ENCODE measurements at regions not wholly inside any gene's neighbourhood (a gene's known extent, or its start where the extent isn't known, plus 50 kb on each side); places are given as distances from the start of the nearest gene placed in this dataset.
"Not testable (repeated sequence)": the region's sequence is repeated elsewhere in the genome, so short reads cannot be mapped to it uniquely, and the experiment has no call there.

GRCh38 chr3:25844891-25845290 is 55.0 kb downstream of the OXSM start:
- DNase-seq, result no peak

DNA sequence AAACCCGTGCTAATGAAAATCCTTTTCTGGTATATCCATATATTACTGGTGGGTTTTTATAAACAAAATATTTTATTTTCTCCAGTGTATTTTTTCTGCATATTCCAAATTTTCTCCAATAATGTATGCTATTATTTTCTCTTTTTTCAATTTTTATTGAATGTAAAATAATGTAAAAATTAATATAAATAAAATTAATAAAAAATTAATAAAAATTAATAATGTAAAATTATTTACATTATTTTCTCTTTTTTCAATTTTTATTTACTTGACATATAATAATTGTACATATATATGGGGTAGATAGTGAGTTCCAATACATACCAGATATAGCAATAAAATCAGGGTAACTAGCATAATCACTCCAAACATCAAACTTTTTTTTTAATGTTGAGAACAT is 56.4 kb downstream of the OXSM start:
- no peak for DNase-seq

- no peak for DNase-seq
Observed at GRCh38 chr3:25849091-25849490, 59.2 kb downstream of the OXSM start.

- DNase-seq, result no peak
Observed at GRCh38 chr3:25849641-25850385, 59.9 kb downstream of the OXSM start.

- DNase-seq, result not testable (repeated sequence)
Observed at GRCh38 chr3:25851693-25852259, 61.9 kb downstream of the OXSM start.

- no peak for DNase-seq
Observed at GRCh38 chr3:25854214-25854613, 64.3 kb downstream of the OXSM start.

GRCh38 chr3:25854635-25855034 is 64.7 kb downstream of the OXSM start:
- DNase-seq, result no peak

GRCh38 chr3:25855266-25855784 is 65.4 kb downstream of the OXSM start:
- DNase-seq, result no peak

- no peak for DNase-seq
Observed at GRCh38 chr3:25856902-25857518, 67.1 kb downstream of the OXSM start.

DNA sequence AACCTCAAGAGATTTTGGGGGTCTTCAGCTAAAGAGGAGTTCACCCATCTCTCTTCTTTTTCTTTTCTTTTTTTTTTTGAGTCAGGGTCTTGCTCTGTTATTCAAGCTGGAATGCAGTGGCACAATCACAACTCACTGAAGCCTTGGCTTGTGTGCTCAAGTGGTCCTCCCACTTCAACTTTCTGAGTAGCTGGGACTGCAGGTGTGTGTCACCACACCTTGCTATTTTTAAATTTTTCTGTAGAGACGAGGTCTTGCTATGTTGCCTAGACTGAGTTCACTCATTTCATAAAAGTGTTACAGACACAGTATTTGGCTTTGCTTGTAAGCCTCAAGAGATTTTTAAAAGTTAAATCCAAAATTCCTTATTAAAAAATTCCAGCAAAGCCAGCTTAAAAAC is 71.7 kb downstream of the OXSM start:
- DNase-seq, result no peak

- no peak for DNase-seq
Observed at GRCh38 chr3:25863011-25863415, 73.1 kb downstream of the OXSM start.

DNA sequence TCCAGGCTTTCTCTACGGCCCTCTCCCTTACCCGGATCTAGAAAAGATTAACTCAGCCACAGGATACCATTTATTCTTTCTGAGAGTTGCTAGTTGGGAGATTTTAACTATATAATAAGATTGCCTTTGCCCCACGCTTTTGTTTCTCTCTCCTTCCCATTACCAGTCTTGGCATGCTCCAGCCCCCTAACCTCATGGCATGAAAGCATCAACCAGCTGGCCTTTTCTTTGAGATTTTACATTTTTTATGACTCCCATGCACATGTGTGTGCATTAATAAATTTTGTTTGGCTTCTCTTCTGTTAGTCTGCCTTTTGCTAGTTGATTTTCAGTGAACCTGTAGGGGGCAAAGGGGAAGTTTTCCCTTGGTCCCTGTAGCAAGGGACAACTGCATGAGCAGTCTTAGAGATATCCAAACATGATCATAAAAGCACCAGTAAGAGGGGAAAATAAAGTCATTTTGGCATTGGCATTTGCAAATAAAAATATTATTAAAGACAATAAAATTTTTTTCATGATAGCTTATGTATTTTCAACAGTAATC is 73.6 kb downstream of the OXSM start:
- DNase-seq, result no peak

- DNase-seq, result no peak
Observed at GRCh38 chr3:25870452-25870851, 80.6 kb downstream of the OXSM start.

- DNase-seq, result no peak
Observed at GRCh38 chr3:25872200-25872877, 82.4 kb downstream of the OXSM start.

DNA sequence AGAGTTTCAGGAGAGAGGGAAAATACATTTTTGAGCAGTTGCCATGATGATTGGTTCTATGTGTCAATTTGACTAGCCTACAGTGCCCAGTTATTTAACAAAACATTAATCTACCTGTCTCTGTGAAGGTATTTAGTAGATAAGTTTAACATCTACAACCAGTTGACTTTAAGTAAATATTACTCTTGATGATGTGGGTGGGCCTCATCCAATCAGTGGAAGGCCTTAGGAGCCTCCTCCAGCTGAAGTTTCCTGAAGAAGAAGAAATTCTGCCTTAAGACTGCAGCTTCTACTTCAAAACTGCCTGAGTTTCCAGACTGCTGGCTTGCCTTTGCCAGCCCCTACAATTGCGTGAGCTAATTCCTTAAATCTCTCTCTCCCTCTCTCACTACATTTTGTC is 93.6 kb downstream of the OXSM start:
- DNase-seq, result no peak

DNA sequence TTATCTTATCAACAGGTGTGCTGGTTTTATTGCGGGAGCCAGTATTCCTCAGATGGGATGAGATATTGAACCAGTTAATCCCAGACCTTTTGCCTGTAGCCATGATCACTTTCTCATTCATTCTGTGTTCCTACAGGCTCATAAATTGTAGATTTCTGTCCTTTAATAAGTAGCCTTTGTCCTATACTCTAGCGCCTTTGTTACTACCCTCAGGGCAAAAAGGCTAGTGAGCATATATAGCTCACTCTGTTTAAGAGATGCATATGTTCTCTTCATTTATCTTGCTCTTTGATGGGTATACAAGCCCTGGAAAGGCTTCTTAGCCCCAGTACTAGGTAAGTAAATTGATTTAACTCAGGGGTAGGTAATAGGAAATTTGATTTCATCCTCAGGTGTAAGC is 95.1 kb downstream of the OXSM start:
- DNase-seq, result no peak

- no peak for DNase-seq
Observed at GRCh38 chr3:25885544-25885943, 95.7 kb downstream of the OXSM start.

DNA sequence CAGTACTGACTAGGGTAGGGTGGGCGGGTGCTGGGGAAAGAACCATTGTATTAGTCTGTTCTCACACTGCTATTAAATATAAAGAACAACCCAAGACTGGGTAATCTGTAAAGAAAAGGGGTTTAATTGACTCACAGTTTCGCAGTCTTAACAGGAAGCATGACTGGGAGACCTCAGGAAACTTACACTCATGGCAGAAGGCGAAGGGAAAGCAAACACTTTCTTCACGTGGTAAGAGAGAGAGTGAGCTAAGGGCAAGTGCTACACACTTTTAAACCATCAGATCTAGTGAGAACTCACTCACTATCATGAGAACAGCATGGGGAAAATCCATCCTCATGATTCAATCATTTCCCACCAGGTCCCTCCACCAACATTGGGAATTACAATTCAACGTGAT is 98.0 kb downstream of the OXSM start:
- no peak for DNase-seq

DNA sequence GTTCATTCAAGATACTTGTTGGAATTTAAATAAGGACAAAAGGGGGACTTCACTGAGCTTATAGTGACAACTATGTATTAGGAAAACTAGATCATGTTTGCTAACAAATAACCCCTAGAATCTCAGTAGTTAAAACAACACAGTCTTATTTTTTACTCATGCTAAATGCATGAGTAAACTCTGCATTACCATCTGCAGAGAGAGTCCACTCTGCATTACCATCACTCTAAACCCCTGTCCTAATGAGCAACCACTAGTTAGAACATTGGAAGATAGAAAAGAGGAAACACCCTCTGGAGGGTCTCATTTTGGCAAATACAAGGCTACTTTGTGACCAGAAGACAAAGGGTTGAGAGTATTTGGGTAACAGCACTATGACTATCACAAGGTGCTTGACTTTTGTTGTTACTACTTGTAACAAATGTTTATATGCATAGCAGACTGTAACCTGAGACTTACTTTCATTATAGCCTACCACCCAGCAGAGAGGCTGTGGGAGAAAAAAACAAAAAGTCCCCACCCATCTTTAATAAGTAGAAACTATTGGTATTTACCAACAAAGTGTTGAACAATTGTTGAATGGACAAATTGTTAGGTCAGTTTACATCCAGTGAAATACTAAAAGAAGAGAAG is 99.1 kb downstream of the OXSM start:
- no peak for DNase-seq

DNA sequence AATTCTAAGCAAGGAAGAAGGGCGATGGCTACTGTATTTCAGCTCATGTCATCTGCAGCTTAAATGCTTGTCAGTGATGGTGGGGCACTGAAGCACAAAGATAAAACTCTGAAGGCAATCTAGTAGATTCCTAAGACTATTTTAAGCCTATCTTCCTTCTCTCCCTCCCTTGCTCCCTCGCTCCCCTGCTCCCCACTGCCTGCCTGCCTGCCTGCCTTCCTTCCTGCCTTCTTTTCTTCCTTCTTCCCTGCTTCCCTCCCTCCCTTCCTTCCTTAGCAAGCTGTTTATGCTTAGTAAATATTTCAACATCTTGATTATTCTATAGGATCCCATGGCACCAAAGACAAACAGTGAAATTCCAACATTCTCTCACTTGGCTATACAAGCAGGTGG is 99.6 kb downstream of the OXSM start:
- no peak for DNase-seq

- DNase-seq, result no peak
Observed at GRCh38 chr3:25894101-25894500, 104.2 kb downstream of the OXSM start.

GRCh38 chr3:25895031-25895430 is 105.1 kb downstream of the OXSM start:
- DNase-seq, result no peak

DNA sequence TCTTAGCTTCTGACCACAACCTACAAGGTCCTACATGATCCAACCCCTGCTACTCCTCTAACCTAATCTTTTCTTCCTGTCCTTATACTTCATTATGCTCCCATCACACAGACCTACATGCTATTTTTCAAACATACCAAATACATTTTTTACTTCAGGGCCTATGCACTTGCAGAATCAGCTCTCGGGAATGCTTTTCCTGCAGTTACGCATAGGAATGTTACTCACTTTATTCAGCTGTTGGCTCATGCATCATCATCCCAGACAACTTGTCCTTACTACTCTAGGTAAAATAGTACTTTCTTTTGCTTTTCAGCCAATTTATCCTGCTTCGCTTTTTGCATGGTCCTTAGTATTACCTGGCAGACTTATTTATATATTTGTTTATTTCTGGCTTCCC is 105.6 kb downstream of the OXSM start:
- no peak for DNase-seq
